ENCODE measurements at regions not wholly inside any gene's neighbourhood (a gene's known extent, or its start where the extent isn't known, plus 50 kb on each side); places are given as distances from the start of the nearest gene placed in this dataset.
"Not testable (repeated sequence)": the region's sequence is repeated elsewhere in the genome, so short reads cannot be mapped to it uniquely, and the experiment has no call there.

- Mint-ChIP-seq H3K9me3 (ENCODE audit: low read depth) (no peaks in the 10 kb centered on the region), H3K36me3 (ENCODE audit: insufficient read depth) (no peaks in the 10 kb centered on the region), H3K27me3 (no peaks in the 10 kb centered on the region), H3K4me3 (ENCODE audit: low read depth) (no peak overlapping the region), H3K4me1 (ENCODE audit: low read depth) (peaks cover 7% of the 10 kb centered on the region), H3K27ac (no peak overlapping the region)
- DNase-seq (ENCODE audit: low spot score, unreplicated experiment) = no peak
- TF ChIP-seq CTCF (IDR thresholded peaks at IDR 0.05; ENCODE audit: unreplicated experiment) = no peak
These were observed 101.8 kb upstream of the LARP1 start for GRCh38 chr5:154653418-154653763.

- Mint-ChIP-seq H3K4me1 (ENCODE audit: low read depth) (peaks cover 8% of the 10 kb centered on the region), H3K9me3 (ENCODE audit: low read depth) (no peaks in the 10 kb centered on the region), H3K4me3 (ENCODE audit: low read depth) (no peak overlapping the region), H3K27me3 (no peaks in the 10 kb centered on the region), H3K36me3 (ENCODE audit: insufficient read depth) (no peaks in the 10 kb centered on the region), H3K27ac (no peak overlapping the region)
- no peak for DNase-seq (ENCODE audit: low spot score, unreplicated experiment)
- TF ChIP-seq CTCF (IDR thresholded peaks at IDR 0.05; ENCODE audit: unreplicated experiment) = no peak
These were observed 102.3 kb upstream of the LARP1 start for GRCh38 chr5:154652746-154653417.

GRCh38 chr5:154651795-154652194 lies 103.4 kb upstream of the LARP1 start:
- not testable (repeated sequence) for H3K9me3 Mint-ChIP-seq (ENCODE audit: low read depth); H3K27me3 Mint-ChIP-seq; H3K36me3 Mint-ChIP-seq (ENCODE audit: insufficient read depth); DNase-seq (ENCODE audit: low spot score, unreplicated experiment); H3K4me3 Mint-ChIP-seq (ENCODE audit: low read depth); H3K27ac Mint-ChIP-seq
- peaks cover 17% of the 10 kb centered on the region for H3K4me1 Mint-ChIP-seq (ENCODE audit: low read depth)

- peaks cover 6% of the 10 kb centered on the region for H3K9me3 Mint-ChIP-seq (ENCODE audit: low read depth)
- H3K4me1 Mint-ChIP-seq (ENCODE audit: low read depth) = peaks cover 12% of the 10 kb centered on the region
- no peak for TF ChIP-seq CTCF (IDR thresholded peaks at IDR 0.05; ENCODE audit: unreplicated experiment)
- DNase-seq (ENCODE audit: low spot score, unreplicated experiment) = no peak
- H3K4me3 Mint-ChIP-seq (ENCODE audit: low read depth) = no peak overlapping the region
- H3K27me3 Mint-ChIP-seq = peaks cover 4% of the 10 kb centered on the region
- no peak overlapping the region for H3K27ac Mint-ChIP-seq
- no peaks in the 10 kb centered on the region for H3K36me3 Mint-ChIP-seq (ENCODE audit: insufficient read depth)
These were observed 106.5 kb upstream of the LARP1 start for GRCh38 chr5:154648706-154649105.

- Mint-ChIP-seq H3K36me3 (ENCODE audit: insufficient read depth) (no peaks in the 10 kb centered on the region), H3K4me1 (ENCODE audit: low read depth) (peaks cover 12% of the 10 kb centered on the region), H3K27ac (no peak overlapping the region), H3K9me3 (ENCODE audit: low read depth) (peaks cover 11% of the 10 kb centered on the region), H3K27me3 (peaks cover 4% of the 10 kb centered on the region), H3K4me3 (ENCODE audit: low read depth) (no peak overlapping the region)
- no peak for TF ChIP-seq CTCF (IDR thresholded peaks at IDR 0.05; ENCODE audit: unreplicated experiment)
- DNase-seq (ENCODE audit: low spot score, unreplicated experiment) = no peak
These were observed 106.9 kb upstream of the LARP1 start for GRCh38 chr5:154648229-154648628.

- peaks cover 4% of the 10 kb centered on the region for H3K27me3 Mint-ChIP-seq
- peaks cover 15% of the 10 kb centered on the region for H3K9me3 Mint-ChIP-seq (ENCODE audit: low read depth)
- peaks cover 12% of the 10 kb centered on the region for H3K4me1 Mint-ChIP-seq (ENCODE audit: low read depth)
- no peaks in the 10 kb centered on the region for H3K36me3 Mint-ChIP-seq (ENCODE audit: insufficient read depth)
- H3K4me3 Mint-ChIP-seq (ENCODE audit: low read depth) = peak overlapping the region; percentile 70
- peak overlapping the region; percentile 95 for H3K27ac Mint-ChIP-seq
- TF ChIP-seq CTCF (IDR thresholded peaks at IDR 0.05; ENCODE audit: unreplicated experiment) = no peak
- DNase-seq (ENCODE audit: low spot score, unreplicated experiment) = no peak
These were observed 107.4 kb upstream of the LARP1 start for GRCh38 chr5:154647761-154648145.

Measured in progenitor cell of endocrine pancreas (in vitro differentiated cells).